Ishikawa (cell line): ENCODE measurements at regions not wholly inside any gene's neighbourhood (a gene's known extent, or its start where the extent isn't known, plus 50 kb on each side); places are given as distances from the start of the nearest gene placed in this dataset.

ENCODE experiments used
- CEBPB ChIP-seq: IDR thresholded peaks from 2 replicates; pipeline ENCODE4 v1.6.1; 2012
- CREB1 ChIP-seq: IDR thresholded peaks from 2 replicates; pipeline ENCODE4 v1.6.1; 2012; ENCODE audit warnings: low read depth
- EGR1 ChIP-seq: IDR thresholded peaks from 2 replicates; pipeline ENCODE4 v1.6.1; 2012
- EP300 ChIP-seq: IDR thresholded peaks from 2 replicates; pipeline ENCODE4 v1.6.1; 2012; ENCODE audit warnings: borderline replicate concordance
- FOXM1 ChIP-seq: IDR thresholded peaks from 2 replicates; pipeline ENCODE4 v1.6.1; 2012; ENCODE audit warnings: low read depth, borderline replicate concordance
- MAX ChIP-seq: IDR thresholded peaks from 2 replicates; pipeline ENCODE4 v1.6.1; 2012
- NFIC ChIP-seq: IDR thresholded peaks from 2 replicates; pipeline ENCODE4 v1.6.1; 2012
- RAD21 ChIP-seq: IDR thresholded peaks from 2 replicates; pipeline ENCODE4 v1.6.1; 2012; ENCODE audit warnings: low read depth
- REST ChIP-seq: IDR thresholded peaks from 2 replicates; pipeline ENCODE4 v1.6.1; 2012; ENCODE audit warnings: low read depth, mild to moderate bottlenecking
- TAF1 ChIP-seq: IDR thresholded peaks from 2 replicates; pipeline ENCODE4 v1.6.1; 2012; ENCODE audit warnings: low read depth, mild to moderate bottlenecking
- TCF12 ChIP-seq: IDR thresholded peaks from 2 replicates; pipeline ENCODE4 v1.6.1; 2012; ENCODE audit warnings: low read depth
- TEAD4 ChIP-seq: IDR thresholded peaks from 2 replicates; pipeline ENCODE4 v1.6.1; 2012
- USF1 ChIP-seq: IDR thresholded peaks from 2 replicates; pipeline ENCODE4 v1.6.1; 2012
- YY1 ChIP-seq: IDR thresholded peaks from 2 replicates; pipeline ENCODE4 v1.6.1; 2012; ENCODE audit warnings: low read depth
- ZBTB7A ChIP-seq: IDR thresholded peaks from 2 replicates; pipeline ENCODE4 v1.6.1; 2012; ENCODE audit warnings: low read depth

GRCh38 chr7:17460001-17460400 lies 161.5 kb downstream of the AHR start:
- TF ChIP-seq TEAD4 (no peak), TCF12 (no peak), MAX (no peak), EGR1 (no peak)

- no peak for TF ChIP-seq TCF12
- no peak for TF ChIP-seq REST
- no peak for TF ChIP-seq TAF1
- TF ChIP-seq USF1 = no peak
- no peak for TF ChIP-seq MAX
- no peak for TF ChIP-seq TEAD4
- TF ChIP-seq ZBTB7A = no peak
- TF ChIP-seq FOXM1 = no peak
- no peak for TF ChIP-seq RAD21
- no peak for TF ChIP-seq CEBPB
- no peak for TF ChIP-seq CREB1
- TF ChIP-seq EP300 = no peak
- TF ChIP-seq YY1 = no peak
- no peak for TF ChIP-seq EGR1
- TF ChIP-seq NFIC = no peak
Measured at GRCh38 chr7:17460665-17461064, 162.2 kb downstream of the AHR start.

GRCh38 chr7:17462131-17462631 lies 163.7 kb downstream of the AHR start:
- TF ChIP-seq YY1 = no peak
- TF ChIP-seq TEAD4 = no peak
- TF ChIP-seq NFIC = no peak
- TF ChIP-seq MAX = no peak
- no peak for TF ChIP-seq CEBPB
- TF ChIP-seq RAD21 = no peak
- TF ChIP-seq TAF1 = no peak

GRCh38 chr7:17463511-17464085 lies 165.1 kb downstream of the AHR start:
- TF ChIP-seq REST (no peak), TEAD4 (no peak), ZBTB7A (no peak), TAF1 (no peak), CEBPB (no peak)

- TF ChIP-seq CREB1 (no peak), USF1 (no peak), YY1 (no peak), NFIC (no peak), TAF1 (no peak), CEBPB (no peak), RAD21 (no peak), ZBTB7A (no peak), EP300 (no peak), MAX (no peak), REST (no peak), TEAD4 (no peak), EGR1 (no peak)
Measured at GRCh38 chr7:17466216-17466615, 167.8 kb downstream of the AHR start.
